GM18873 (cell line): ENCODE measurements at regions not wholly inside any gene's neighbourhood (a gene's known extent, or its start where the extent isn't known, plus 50 kb on each side); places are given as distances from the start of the nearest gene placed in this dataset.

ENCODE experiments used
- ATAC-seq: cut with Tn5 transposase; IDR thresholded peaks from one replicate; pipeline ENCODE4 v1.9.1; 2021; ENCODE audit warnings: mild to moderate bottlenecking, moderate library complexity, moderate number of reproducible peaks; ENCODE audit not compliant: unreplicated experiment, low FRiP score

GRCh38 chr5:74085186-74085585, 459.2 kb downstream of the ARHGEF28 start:
- no peak for ATAC-seq

- ATAC-seq: no peak
These were observed 457.2 kb downstream of the ARHGEF28 start for GRCh38 chr5:74083096-74083791.

- no peak for ATAC-seq
These were observed 456.6 kb downstream of the ARHGEF28 start for GRCh38 chr5:74082512-74083055.

GRCh38 chr5:74081126-74081525, 455.1 kb downstream of the ARHGEF28 start:
- no peak for ATAC-seq

DNA sequence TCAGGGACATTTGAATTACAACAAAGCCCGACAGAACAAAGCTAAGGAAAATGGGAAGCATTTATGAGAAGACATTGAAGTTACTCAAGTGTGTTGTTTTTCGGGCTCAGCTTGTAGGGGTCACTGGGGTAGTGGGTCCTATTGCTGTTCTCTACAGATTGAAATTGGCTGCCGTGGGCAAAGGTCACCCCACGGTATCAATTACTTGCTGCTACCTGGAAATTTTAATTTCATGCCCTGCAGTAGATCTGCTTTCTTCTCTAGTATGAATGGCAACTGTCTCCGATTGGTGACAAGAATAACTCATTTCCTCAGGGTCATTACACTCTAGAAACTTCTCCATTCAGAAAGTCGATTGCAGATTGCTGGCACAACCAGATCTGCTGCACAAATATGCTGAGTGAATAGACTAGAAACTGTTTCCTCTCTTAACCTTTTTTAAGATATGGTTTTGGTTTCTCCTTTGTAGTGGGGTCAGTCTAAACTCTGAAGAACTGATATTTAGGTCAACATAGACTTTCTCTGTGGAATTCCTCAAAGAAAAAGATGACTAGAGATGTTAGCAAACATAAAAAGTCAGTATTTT, 454.1 kb downstream of the ARHGEF28 start:
- no peak for ATAC-seq

GRCh38 chr5:74075501-74076484, 449.8 kb downstream of the ARHGEF28 start:
- no peak for ATAC-seq

- ATAC-seq: no peak
These were observed 448.1 kb downstream of the ARHGEF28 start for GRCh38 chr5:74074111-74074510.

DNA sequence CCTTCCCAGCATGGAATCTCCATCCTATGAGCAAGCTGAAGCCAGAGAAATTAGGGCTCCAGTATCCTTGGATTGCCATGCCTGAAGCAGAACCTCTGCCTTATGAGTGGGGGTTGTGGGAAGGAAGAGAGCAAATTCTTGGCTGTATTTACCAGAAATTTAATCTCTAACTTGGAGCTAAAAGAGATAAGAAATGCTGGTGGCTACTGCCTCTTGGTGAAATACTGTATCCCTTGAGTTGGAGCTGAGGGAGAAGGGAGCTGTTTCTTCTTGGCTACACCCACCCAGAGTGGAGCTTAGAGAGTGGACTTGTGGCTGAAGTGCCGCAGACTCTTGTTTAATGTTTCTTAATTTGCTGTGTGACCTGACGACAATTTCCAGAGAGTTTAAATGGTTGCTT, 447.3 kb downstream of the ARHGEF28 start:
- ATAC-seq: no peak

DNA sequence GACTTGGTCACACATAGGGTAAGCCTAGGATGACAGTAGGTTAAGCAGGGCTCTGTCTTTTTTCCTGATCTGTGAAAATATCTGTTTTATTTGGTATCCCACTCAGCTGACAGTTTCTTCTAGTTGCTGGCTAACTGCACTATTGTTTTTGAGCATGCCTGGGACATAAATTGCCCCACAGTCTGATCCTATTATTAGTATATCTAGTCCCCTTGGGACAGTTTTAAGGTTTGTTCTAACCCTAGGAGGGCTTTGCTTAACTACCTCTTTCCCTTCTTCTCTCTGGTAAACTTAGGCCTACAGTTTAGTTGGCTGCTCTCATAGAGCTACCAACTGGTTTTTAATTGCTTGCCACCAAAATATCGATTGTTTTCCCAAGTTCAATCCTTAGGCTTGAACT, 446.6 kb downstream of the ARHGEF28 start:
- ATAC-seq: no peak

GRCh38 chr5:74070766-74071165, 444.8 kb downstream of the ARHGEF28 start:
- ATAC-seq: no peak

DNA sequence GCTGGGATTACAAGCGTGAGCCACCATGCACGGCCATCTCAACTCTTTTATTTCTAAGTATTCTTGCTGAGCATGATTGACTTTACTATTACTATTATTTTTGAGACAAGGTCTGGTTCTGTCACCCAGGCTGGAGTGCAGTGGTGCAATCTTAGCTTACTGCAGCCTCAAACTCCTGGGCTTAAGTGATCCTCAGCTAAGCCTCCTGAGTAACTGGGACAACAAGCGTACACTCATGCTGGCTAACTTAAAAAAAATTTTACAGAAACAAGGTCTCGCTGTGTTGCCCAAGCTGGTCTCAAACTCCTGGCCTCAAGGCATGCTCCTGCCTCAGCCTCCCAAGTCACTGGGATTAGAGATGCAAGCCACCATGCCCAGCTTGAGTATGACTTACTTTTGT, 443.7 kb downstream of the ARHGEF28 start:
- ATAC-seq: no peak

DNA sequence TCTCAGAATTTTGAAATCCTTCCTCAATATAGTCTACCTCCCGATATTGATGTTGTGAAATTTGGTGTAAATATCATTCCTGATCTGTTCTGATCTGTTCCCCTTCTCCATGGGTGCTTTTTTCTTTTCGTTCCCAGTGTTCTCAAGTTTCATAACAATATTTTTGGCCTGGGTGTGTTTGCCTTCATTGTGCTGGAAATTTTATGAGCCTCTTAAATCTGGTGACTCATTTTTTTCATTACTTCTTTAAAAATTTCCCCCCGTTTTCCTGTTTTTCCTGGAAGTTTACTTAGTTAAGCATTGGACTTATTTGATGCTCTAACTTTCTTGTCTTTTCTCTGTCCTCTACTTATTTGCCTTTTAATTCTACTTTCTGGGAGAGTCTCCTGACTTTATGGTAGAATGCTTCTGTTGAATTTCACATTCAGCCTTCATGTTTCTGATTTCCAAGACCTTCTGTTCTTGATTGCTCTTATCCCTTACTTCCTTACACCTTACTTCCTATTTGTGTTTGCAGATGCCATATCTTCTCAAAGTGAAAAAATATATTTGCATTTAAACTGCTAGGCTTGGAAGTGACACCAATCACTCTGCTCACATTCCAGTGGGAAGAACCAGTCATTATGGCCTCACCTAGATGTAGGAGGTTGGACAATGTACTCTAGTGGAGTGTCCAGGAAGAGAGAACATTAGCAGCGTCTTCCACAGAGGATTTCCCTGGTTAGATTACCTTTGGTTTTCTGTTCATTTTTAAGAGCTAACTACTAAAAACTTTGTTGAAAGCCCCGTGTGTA, 441.9 kb downstream of the ARHGEF28 start:
- ATAC-seq: no peak

GRCh38 chr5:74064911-74065310, 438.9 kb downstream of the ARHGEF28 start:
- ATAC-seq: no peak

- ATAC-seq: no peak
These were observed 438.2 kb downstream of the ARHGEF28 start for GRCh38 chr5:74064225-74064624.

DNA sequence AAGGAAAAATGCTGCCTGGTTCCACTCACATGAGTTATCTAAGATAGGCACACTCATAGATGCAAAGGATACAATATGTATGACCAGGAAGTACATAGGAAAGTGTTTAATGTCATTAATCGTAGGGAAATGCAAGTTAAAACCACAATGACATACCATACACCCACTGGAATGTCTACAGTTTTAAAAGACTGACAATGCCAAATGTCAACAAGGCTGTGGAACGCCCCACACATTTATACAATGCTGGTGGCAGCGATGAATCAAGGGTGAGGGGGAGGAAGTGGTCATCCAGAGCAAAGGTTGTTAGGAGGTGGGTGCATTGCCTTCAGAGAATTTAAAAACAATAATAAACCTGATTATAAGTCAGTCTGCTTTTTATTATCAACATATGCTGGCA, 437.8 kb downstream of the ARHGEF28 start:
- ATAC-seq: no peak

GRCh38 chr5:74063346-74063745, 437.4 kb downstream of the ARHGEF28 start:
- ATAC-seq: no peak

DNA sequence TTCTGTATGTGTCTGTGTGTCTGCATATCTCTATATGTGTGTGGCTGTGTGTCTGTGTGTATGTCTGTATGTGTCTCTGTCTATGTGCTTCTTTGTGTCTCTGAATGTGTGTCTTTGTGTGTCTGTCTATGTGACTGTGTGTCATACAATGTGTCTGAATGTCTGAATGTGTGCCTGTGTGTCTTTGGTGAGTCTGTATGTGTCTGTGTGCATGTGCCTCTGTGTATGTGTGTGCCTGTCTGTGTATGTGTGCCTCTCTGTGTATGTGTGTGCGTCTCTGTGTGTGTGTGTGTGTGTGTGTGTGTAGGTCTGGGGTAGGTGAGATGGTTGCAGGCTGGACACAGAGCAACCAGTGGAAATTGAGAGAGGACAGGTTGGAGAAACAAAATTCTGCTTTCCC, 435.3 kb downstream of the ARHGEF28 start:
- no peak for ATAC-seq

GRCh38 chr5:74059706-74060105, 433.7 kb downstream of the ARHGEF28 start:
- ATAC-seq: no peak

- ATAC-seq: no peak
These were observed 430.8 kb downstream of the ARHGEF28 start for GRCh38 chr5:74056789-74057164.

DNA sequence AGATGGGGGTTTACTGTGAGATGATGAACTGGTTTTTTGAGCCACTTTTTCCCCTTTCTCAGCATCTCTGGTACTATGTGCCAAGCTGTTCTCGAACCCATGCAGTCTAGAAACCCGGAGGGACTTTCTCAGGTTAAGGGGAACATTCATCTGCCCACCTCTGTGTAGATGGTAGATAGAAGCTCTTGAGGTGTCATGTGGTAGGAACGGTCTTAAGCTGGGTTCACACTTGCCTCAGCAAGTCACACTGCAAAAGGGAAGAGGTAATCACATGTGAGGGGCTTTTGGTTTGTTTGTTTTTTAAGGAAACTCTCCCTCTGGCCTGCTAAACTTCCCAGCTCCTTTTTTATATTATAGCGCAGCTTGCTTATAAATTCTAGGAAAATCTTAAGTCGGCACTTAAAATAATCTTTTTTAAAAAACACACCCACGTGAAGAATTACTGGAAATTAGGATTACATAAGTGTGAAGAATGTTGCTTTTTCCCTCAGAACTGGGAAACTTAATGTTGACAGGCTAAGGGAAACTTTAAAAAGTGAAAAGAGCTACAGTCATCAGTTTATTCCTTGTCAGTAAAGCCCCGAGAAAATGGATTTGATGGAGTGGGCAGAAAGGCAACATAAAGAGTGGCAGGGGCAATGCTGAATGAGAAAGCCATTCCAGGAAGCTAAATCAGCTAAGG, 430.3 kb downstream of the ARHGEF28 start:
- no peak for ATAC-seq
